K562 (cell line): ENCODE measurements at regions not wholly inside any gene's neighbourhood (a gene's known extent, or its start where the extent isn't known, plus 50 kb on each side); places are given as distances from the start of the nearest gene placed in this dataset.

Experiments
- CREBBP ChIP-seq: IDR thresholded peaks from one replicate; pipeline ENCODE4 v1.6.1; 2012; ENCODE audit warnings: low read depth, mild to moderate bottlenecking, control low read depth, inconsistent platforms, low read length
- KLF16 ChIP-seq: IDR thresholded peaks from 2 replicates; pipeline ENCODE4 v1.6.1; 2016; ENCODE audit warnings: antibody characterized with exemption
- NCOA2 ChIP-seq, 2 experiments: fragments of 450-650 bp; IDR thresholded peaks; 2 replicates each; pipeline ENCODE4 v1.6.1; 2018; ENCODE audit warnings: mild to moderate bottlenecking in 2 of 2, moderate library complexity in 1 of 2; ENCODE audit not compliant: partially characterized antibody in 2 of 2
- NFIX ChIP-seq: fragments of 250-450 bp; sonication (Bioruptor Pico); IDR thresholded peaks from 2 replicates; pipeline ENCODE4 v1.4.0; 2020; ENCODE audit warnings: low read depth, mild to moderate bottlenecking, moderate library complexity
- RAD21 ChIP-seq, 2 experiments: fragments of 250-450 bp in 1 of 2; fragments of 450-650 bp in 1 of 2; sonication (Bioruptor Pico) in 1 of 2; formaldehyde crosslinking in 1 of 2; IDR thresholded peaks in 1 of 2; conservative IDR thresholded peaks in 1 of 2; 2 replicates each; pipeline versions ENCODE4 v1.4.0 to v1.8.0; 2020 to 2022; ENCODE audit warnings: mild to moderate bottlenecking in 2 of 2, moderate library complexity in 1 of 2
- RB1 ChIP-seq: fragments of 450-650 bp; IDR thresholded peaks from 2 replicates; pipeline ENCODE4 v1.6.1; 2017; ENCODE audit warnings: low read depth, mild to moderate bottlenecking
- RBM15 ChIP-seq: fragments of 200-400 bp; formaldehyde crosslinking; IDR thresholded peaks from 2 replicates; pipeline ENCODE4 v1.6.1; 2018; ENCODE audit warnings: mild to moderate bottlenecking, low read length, moderate library complexity; ENCODE audit not compliant: insufficient read depth
- RBM39 ChIP-seq: fragments of 200-400 bp; formaldehyde crosslinking; optimal IDR thresholded peaks from 2 replicates; pipeline ENCODE3; 2018; ENCODE audit warnings: low read depth, low read length
- RCOR1 ChIP-seq, 2 experiments: IDR thresholded peaks; 2 replicates each; pipeline ENCODE4 v1.6.1; 2012; ENCODE audit warnings: low read depth in 2 of 2, low read length in 2 of 2, borderline replicate concordance in 1 of 2, improper control_type of control experiment in 1 of 2
- STAG1 ChIP-seq: sonication (generic); formaldehyde crosslinking; IDR thresholded peaks from 2 replicates; pipeline ENCODE4 v1.5.0; 2020; ENCODE audit warnings: missing genetic modification reagents, borderline replicate concordance
- XRCC5 ChIP-seq: fragments of 200-400 bp; formaldehyde crosslinking; IDR thresholded peaks from 2 replicates; pipeline ENCODE4 v1.6.1; 2017; ENCODE audit warnings: low read depth, mild to moderate bottlenecking, low read length
- ZNF785 ChIP-seq: fragments of 250-450 bp; sonication (Bioruptor Pico); IDR thresholded peaks from 2 replicates; pipeline ENCODE4 v1.4.0; 2020; ENCODE audit warnings: mild to moderate bottlenecking
- TF ChIP-seq, protein P1 (sequence below): fragments of 200-800 bp; sonication (Bioruptor generic); IDR thresholded peaks from 2 replicates; pipeline ENCODE4 v1.6.1; 2017; ENCODE audit warnings: missing genetic modification characterization, missing compliant biosample characterization
- TF ChIP-seq, protein P2 (sequence below): fragments of 450-650 bp; formaldehyde crosslinking; IDR thresholded peaks from 2 replicates; pipeline ENCODE4 v1.4.0; 2020; ENCODE audit warnings: mild to moderate bottlenecking, moderate library complexity
- TF ChIP-seq, protein P3 (sequence below): fragments of 450-650 bp; IDR thresholded peaks from 2 replicates; pipeline ENCODE4 v1.7.1; 2018; ENCODE audit warnings: mild to moderate bottlenecking, low read depth; ENCODE audit not compliant: partially characterized antibody
- TF ChIP-seq, protein P4 (sequence below): fragments of 250-450 bp; sonication (Bioruptor Pico); IDR thresholded peaks from 2 replicates; pipeline ENCODE4 v1.4.0; 2020; ENCODE audit warnings: mild to moderate bottlenecking
- TF ChIP-seq, protein P5 (sequence below), 2 experiments: fragments of 450-650 bp in 1 of 2; sonication (generic) in 1 of 2; formaldehyde crosslinking; conservative IDR thresholded peaks; 2 replicates each; pipeline versions ENCODE4 v1.4.0 to v1.8.1; 2020 to 2022; ENCODE audit warnings: mild to moderate bottlenecking in 1 of 2, missing genetic modification reagents in 1 of 2

DNA sequence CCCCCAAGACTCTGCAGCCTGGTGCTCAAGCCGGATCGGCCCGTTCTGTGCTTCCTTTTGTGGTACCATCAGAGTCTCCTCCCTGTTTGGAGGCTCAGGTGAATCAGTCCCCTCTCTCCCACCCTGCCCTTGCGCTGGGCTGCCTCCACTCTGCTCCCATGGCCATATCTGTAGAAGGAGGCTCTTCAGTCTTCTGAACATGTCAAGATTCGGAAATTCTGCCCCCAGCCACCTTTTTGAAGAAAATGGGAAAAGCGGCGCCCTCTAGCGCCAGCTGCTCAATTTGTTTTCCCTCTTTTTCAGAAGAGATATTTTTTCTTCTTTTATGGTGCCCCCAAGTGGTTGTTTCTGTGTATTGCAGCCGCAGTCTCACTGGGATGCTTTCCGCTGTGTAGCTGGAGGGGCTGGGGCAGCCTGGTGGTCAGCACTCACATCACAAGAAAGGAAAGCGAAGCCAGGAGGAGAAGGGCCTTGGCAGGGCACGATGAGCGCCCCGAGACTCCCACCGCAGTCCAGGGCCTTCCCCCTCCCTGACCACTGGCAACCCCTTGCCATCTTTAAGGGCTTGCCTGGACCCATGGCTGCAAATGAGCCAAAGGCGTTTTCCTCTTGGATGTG is 58.4 kb upstream of the CACNA1E start (continued):
- TF ChIP-seq, protein P1, sequence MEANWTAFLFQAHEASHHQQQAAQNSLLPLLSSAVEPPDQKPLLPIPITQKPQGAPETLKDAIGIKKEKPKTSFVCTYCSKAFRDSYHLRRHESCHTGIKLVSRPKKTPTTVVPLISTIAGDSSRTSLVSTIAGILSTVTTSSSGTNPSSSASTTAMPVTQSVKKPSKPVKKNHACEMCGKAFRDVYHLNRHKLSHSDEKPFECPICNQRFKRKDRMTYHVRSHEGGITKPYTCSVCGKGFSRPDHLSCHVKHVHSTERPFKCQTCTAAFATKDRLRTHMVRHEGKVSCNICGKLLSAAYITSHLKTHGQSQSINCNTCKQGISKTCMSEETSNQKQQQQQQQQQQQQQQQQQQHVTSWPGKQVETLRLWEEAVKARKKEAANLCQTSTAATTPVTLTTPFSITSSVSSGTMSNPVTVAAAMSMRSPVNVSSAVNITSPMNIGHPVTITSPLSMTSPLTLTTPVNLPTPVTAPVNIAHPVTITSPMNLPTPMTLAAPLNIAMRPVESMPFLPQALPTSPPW (CRISPR knock-in tag), result peak; percentile 18; the same call in 1 of the 2 replicates
- TF ChIP-seq, protein P2, sequence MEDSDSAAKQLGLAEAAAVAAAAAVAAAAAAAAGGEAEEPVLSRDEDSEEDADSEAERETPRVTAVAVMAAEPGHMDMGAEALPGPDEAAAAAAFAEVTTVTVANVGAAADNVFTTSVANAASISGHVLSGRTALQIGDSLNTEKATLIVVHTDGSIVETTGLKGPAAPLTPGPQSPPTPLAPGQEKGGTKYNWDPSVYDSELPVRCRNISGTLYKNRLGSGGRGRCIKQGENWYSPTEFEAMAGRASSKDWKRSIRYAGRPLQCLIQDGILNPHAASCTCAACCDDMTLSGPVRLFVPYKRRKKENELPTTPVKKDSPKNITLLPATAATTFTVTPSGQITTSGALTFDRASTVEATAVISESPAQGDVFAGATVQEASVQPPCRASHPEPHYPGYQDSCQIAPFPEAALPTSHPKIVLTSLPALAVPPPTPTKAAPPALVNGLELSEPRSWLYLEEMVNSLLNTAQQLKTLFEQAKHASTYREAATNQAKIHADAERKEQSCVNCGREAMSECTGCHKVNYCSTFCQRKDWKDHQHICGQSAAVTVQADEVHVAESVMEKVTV, result peak; percentile 82
- no peak for TF ChIP-seq NFIX
- TF ChIP-seq RB1, result peak; percentile 76; the same call in 1 of the 2 replicates
- TF ChIP-seq, protein P3, sequence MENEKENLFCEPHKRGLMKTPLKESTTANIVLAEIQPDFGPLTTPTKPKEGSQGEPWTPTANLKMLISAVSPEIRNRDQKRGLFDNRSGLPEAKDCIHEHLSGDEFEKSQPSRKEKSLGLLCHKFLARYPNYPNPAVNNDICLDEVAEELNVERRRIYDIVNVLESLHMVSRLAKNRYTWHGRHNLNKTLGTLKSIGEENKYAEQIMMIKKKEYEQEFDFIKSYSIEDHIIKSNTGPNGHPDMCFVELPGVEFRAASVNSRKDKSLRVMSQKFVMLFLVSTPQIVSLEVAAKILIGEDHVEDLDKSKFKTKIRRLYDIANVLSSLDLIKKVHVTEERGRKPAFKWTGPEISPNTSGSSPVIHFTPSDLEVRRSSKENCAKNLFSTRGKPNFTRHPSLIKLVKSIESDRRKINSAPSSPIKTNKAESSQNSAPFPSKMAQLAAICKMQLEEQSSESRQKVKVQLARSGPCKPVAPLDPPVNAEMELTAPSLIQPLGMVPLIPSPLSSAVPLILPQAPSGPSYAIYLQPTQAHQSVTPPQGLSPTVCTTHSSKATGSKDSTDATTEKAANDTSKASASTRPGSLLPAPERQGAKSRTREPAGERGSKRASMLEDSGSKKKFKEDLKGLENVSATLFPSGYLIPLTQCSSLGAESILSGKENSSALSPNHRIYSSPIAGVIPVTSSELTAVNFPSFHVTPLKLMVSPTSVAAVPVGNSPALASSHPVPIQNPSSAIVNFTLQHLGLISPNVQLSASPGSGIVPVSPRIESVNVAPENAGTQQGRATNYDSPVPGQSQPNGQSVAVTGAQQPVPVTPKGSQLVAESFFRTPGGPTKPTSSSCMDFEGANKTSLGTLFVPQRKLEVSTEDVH, result no peak
- TF ChIP-seq, protein P4, sequence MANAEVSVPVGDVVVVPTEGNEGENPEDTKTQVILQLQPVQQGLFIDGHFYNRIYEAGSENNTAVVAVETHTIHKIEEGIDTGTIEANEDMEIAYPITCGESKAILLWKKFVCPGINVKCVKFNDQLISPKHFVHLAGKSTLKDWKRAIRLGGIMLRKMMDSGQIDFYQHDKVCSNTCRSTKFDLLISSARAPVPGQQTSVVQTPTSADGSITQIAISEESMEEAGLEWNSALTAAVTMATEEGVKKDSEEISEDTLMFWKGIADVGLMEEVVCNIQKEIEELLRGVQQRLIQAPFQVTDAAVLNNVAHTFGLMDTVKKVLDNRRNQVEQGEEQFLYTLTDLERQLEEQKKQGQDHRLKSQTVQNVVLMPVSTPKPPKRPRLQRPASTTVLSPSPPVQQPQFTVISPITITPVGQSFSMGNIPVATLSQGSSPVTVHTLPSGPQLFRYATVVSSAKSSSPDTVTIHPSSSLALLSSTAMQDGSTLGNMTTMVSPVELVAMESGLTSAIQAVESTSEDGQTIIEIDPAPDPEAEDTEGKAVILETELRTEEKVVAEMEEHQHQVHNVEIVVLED, result no peak
- no peak for TF ChIP-seq CREBBP
- no peak for TF ChIP-seq NCOA2 (IDR thresholded peaks at IDR 0.05; ENCODE audit: partially characterized antibody in 2 of 2)
- peak; percentile 85 to 92 for TF ChIP-seq RAD21 (CRISPR knock-in tag; conservative IDR thresholded peaks at IDR 0.05 in 1 of 2, IDR thresholded peaks at IDR 0.05 in 1 of 2)
- TF ChIP-seq KLF16, result peak; percentile 68; the same call in 1 of the 2 replicates
- TF ChIP-seq ZNF785, result no peak
- TF ChIP-seq XRCC5, result peak; percentile 84
- TF ChIP-seq, protein P5, sequence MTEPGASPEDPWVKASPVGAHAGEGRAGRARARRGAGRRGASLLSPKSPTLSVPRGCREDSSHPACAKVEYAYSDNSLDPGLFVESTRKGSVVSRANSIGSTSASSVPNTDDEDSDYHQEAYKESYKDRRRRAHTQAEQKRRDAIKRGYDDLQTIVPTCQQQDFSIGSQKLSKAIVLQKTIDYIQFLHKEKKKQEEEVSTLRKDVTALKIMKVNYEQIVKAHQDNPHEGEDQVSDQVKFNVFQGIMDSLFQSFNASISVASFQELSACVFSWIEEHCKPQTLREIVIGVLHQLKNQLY (CRISPR knock-in tag; conservative IDR thresholded peaks at IDR 0.05), result no peak
- no peak for TF ChIP-seq RBM39
- TF ChIP-seq STAG1 (CRISPR knock-in tag), result peak; percentile 65; the same call in 1 of the 2 replicates
- TF ChIP-seq RBM15, result no peak
- TF ChIP-seq RCOR1 (IDR thresholded peaks at IDR 0.05; ENCODE audit: borderline replicate concordance in 1 of 2, low read depth in 2 of 2, low read length in 2 of 2), result peak in 1 of 2 experiments; percentile 36; a peak in 1 of 4 replicates
